NCI-H1092 treated with DMSO at 0.1 percent for 48 hours (cell line): ENCODE measurements at regions not wholly inside any gene's neighbourhood (a gene's known extent, or its start where the extent isn't known, plus 50 kb on each side); places are given as distances from the start of the nearest gene placed in this dataset.
"Not testable (repeated sequence)": the region's sequence is repeated elsewhere in the genome, so short reads cannot be mapped to it uniquely, and the experiment has no call there.

Experiments
- DNase-seq: peaks from one replicate; lab custom pipeline; 2025; lab: John Stamatoyannopoulos, UW

- DNase-seq: no peak
Measured at GRCh38 chr13:101003566-101003965, 329.0 kb upstream of the TMTC4 start.

- no peak for DNase-seq
Measured at GRCh38 chr13:100989392-100989791, 314.8 kb upstream of the TMTC4 start.

GRCh38 chr13:100988921-100989320 is 314.3 kb upstream of the TMTC4 start:
- DNase-seq: no peak

- DNase-seq: peak; percentile 36
Measured at GRCh38 chr13:100987948-100988347, 313.4 kb upstream of the TMTC4 start.

- DNase-seq: no peak
Measured at GRCh38 chr13:100986571-100986970, 312.0 kb upstream of the TMTC4 start.

- DNase-seq: no peak
Measured at GRCh38 chr13:100984085-100984705, 309.6 kb upstream of the TMTC4 start.

- DNase-seq: peak; percentile 18
Measured at GRCh38 chr13:100983111-100983510, 308.5 kb upstream of the TMTC4 start.

GRCh38 chr13:100980171-100980570 is 305.6 kb upstream of the TMTC4 start:
- no peak for DNase-seq

GRCh38 chr13:100977841-100978240 is 303.2 kb upstream of the TMTC4 start:
- no peak for DNase-seq

- no peak for DNase-seq
Measured at GRCh38 chr13:100976993-100977392, 302.4 kb upstream of the TMTC4 start.

- not testable (repeated sequence) for DNase-seq
Measured at GRCh38 chr13:100975666-100976065, 301.1 kb upstream of the TMTC4 start.

- no peak for DNase-seq
Measured at GRCh38 chr13:100962585-100962984, 288.0 kb upstream of the TMTC4 start.

- no peak for DNase-seq
Measured at GRCh38 chr13:100961186-100961585, 286.6 kb upstream of the TMTC4 start.

GRCh38 chr13:100958831-100959230 is 284.2 kb upstream of the TMTC4 start:
- no peak for DNase-seq

GRCh38 chr13:100957741-100958140 is 283.1 kb upstream of the TMTC4 start:
- no peak for DNase-seq

GRCh38 chr13:100954430-100955305 is 280.1 kb upstream of the TMTC4 start:
- DNase-seq: peak; percentile 91

- no peak for DNase-seq
Measured at GRCh38 chr13:100951016-100951415, 276.4 kb upstream of the TMTC4 start.

- DNase-seq: not testable (repeated sequence)
Measured at GRCh38 chr13:100948937-100949336, 274.3 kb upstream of the TMTC4 start.

- DNase-seq: no peak
Measured at GRCh38 chr13:100946588-100946987, 272.0 kb upstream of the TMTC4 start.

GRCh38 chr13:100944791-100945345 is 270.3 kb upstream of the TMTC4 start:
- no peak for DNase-seq

- no peak for DNase-seq
Measured at GRCh38 chr13:100942742-100943141, 268.1 kb upstream of the TMTC4 start.

GRCh38 chr13:100941377-100942368 is 267.1 kb upstream of the TMTC4 start:
- peak; percentile 73 for DNase-seq
